AG20443 (cell line): ENCODE measurements at regions not wholly inside any gene's neighbourhood (a gene's known extent, or its start where the extent isn't known, plus 50 kb on each side); places are given as distances from the start of the nearest gene placed in this dataset.
"Not testable (repeated sequence)": the region's sequence is repeated elsewhere in the genome, so short reads cannot be mapped to it uniquely, and the experiment has no call there.

Experiments used
- DNase-seq: peaks from one replicate; pipeline ENCODE4 v3.0.0; 2012; ENCODE audit warnings: low spot score, mixed read lengths

- DNase-seq: no peak
Measured at GRCh38 chr12:100083308-100083707, 59.4 kb downstream of the BLTP3B start.

- DNase-seq: not testable (repeated sequence)
Measured at GRCh38 chr12:100078777-100079176, 63.9 kb downstream of the BLTP3B start.

GRCh38 chr12:100077367-100077766 is 65.3 kb downstream of the BLTP3B start:
- DNase-seq: peak; percentile 11

GRCh38 chr12:100075598-100075997 is 67.1 kb downstream of the BLTP3B start:
- DNase-seq: no peak

GRCh38 chr12:100069795-100070194 is 72.9 kb downstream of the BLTP3B start:
- DNase-seq: no peak

GRCh38 chr12:100068305-100068704 is 74.4 kb downstream of the BLTP3B start:
- DNase-seq: no peak

GRCh38 chr12:100061814-100062213 is 77.1 kb upstream of the ANKS1B start:
- DNase-seq: no peak

GRCh38 chr12:100058482-100059029 is 73.8 kb upstream of the ANKS1B start:
- peak; percentile 64 for DNase-seq

GRCh38 chr12:100046202-100046601 is 61.5 kb upstream of the ANKS1B start:
- not testable (repeated sequence) for DNase-seq

- no peak for DNase-seq
Measured at GRCh38 chr12:100044266-100044665, 59.5 kb upstream of the ANKS1B start.

- DNase-seq: peak; percentile 12
Measured at GRCh38 chr12:100043631-100044030, 58.9 kb upstream of the ANKS1B start.
